VCaP (cell line): ENCODE measurements at regions not wholly inside any gene's neighbourhood (a gene's known extent, or its start where the extent isn't known, plus 50 kb on each side); places are given as distances from the start of the nearest gene placed in this dataset.

Experiments
- H3K27ac ChIP-seq: fragments of 450-650 bp; 2 replicates; pipeline ENCODE4 v1.5.1; 2017
- TF ChIP-seq, protein P1 (sequence below): fragments of 450-650 bp; conservative IDR thresholded peaks from 2 replicates; pipeline ENCODE4 v1.5.1; 2017; ENCODE audit warnings: mild to moderate bottlenecking, moderate library complexity

DNA sequence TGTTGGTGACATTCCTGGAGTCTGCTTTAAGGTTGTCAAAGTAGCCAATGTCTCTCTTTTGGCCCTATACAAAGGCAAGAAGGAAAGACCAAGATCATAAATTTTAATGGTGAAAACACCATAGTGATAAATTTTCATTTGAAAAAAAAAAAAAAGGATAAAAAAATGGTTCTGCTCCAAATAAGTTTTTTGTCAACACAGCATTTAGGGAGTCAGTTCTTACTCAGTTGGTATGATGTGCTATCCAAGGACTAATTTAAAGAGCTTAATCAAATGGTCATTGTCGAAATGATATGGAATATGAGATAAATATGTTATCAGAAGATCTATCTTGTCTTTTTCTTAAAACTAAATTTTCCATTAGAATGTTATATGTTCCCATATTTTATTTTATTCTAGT is 83.9 kb downstream of the PCDH18 start:
- H3K27ac ChIP-seq = no peak overlapping the region
- TF ChIP-seq, protein P1, sequence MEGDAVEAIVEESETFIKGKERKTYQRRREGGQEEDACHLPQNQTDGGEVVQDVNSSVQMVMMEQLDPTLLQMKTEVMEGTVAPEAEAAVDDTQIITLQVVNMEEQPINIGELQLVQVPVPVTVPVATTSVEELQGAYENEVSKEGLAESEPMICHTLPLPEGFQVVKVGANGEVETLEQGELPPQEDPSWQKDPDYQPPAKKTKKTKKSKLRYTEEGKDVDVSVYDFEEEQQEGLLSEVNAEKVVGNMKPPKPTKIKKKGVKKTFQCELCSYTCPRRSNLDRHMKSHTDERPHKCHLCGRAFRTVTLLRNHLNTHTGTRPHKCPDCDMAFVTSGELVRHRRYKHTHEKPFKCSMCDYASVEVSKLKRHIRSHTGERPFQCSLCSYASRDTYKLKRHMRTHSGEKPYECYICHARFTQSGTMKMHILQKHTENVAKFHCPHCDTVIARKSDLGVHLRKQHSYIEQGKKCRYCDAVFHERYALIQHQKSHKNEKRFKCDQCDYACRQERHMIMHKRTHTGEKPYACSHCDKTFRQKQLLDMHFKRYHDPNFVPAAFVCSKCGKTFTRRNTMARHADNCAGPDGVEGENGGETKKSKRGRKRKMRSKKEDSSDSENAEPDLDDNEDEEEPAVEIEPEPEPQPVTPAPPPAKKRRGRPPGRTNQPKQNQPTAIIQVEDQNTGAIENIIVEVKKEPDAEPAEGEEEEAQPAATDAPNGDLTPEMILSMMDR = no peak

DNA sequence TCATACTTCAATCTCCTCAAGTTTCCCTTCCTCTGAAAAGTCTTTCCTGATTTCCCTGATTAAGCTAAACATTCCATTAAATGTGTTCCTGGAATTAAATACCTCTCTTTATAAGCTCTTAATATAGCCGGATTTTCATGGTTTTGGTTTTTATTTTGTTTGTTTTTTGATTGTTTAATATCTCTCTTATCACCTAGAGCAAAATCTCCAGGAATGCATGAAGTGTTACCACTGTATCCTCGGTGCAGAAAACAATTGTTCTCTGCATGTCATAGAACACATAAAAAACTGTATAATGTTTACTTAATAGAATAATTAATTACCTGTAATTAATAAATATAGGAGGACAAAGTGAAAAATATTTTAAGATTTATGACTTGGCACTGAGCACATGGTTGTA is 86.2 kb downstream of the PCDH18 start:
- TF ChIP-seq, protein P1 = no peak
- no peak overlapping the region for H3K27ac ChIP-seq

DNA sequence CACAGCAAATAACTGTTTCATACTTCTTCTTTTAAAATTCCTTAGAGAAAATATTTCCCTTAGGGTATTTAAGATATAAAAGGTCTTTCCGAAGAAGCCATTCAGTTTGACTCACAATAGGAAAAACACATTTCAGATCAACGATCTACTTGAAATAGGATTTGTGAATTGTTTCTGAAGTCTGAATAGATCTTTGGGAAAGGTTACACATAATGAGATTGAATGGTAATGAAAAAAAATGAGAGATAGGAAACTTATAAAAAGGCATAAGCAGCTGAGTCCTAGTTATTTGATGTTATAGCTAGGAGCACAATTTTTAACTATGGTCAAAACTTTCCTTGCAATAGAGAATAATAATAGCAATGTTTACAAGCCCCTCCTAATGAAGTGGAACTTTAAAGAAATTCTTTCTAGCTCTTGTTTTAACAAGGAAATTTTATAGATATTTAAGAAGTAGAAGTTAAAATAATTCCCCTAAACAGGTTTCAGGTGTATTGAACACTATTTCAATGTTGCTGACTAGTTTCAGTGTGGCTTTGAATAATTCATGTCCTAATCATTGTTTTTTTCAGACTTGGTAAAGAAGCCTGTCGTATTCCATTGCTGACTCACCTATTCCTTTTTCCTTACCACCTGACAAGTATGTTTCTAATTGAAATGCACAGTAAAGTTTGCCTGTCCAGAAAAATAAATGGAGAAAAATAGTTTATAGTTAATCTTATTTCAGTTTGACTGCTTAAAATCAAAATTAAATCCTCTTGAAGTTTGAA is 89.1 kb downstream of the PCDH18 start:
- TF ChIP-seq, protein P1 = no peak
- no peak overlapping the region for H3K27ac ChIP-seq

DNA sequence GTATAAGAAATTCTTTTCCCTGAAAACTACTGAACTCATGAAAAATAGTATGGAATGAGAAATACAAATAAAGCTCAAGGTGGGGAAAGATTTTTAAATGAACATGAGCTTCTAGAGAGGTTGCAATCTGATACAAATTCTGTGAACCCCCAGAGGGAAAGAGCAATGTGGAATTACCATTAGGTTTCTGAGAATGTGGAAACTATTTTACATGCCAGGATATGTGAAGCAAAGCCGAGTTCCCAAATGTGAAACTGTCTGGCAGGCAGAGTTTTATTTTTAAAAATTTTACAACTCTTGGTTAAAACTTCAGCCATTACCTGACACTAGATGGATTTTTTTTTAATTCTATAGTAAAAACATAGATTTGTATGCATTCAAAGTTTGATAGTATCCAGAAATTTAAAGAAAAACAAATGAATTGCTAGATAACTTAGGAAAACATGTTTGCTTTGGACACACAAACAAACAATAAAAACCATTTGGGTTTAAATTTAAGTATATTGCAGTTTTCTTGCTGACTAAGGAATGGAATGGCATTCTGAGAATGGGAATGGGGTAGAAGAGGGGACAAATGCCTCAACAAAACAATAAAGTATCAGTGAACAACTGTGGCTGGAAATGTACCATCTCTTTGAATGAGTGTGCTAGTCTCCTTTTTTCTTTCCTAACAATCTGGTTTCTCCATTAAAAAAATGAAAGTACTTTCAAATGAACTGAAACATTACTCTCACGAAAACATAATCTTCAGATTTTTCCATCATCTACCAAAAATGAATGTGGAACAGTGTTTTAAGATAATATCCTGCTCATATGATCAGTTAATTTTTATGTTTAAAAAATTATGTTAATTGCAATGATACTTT is 99.6 kb downstream of the PCDH18 start:
- no peak overlapping the region for H3K27ac ChIP-seq
- TF ChIP-seq, protein P1 = no peak

DNA sequence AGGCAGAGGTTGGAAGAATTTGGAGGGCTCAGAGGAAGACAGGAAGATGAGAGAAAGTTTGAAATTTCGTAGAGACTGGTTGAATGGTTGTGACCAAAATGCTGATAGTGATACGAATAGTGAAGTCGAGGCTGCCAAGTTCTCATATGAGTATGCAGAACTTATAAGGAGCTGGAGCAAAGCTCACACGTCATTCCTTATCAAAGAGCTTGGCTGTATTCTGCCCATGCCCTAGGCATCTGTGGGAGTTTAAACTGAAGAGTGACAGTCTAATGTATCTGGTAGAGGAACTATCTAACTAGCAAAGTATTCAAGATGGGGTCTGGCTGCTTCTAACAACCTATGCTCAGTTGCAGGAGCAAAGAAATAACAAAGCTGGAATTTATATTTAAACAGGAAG is 102.1 kb downstream of the PCDH18 start:
- H3K27ac ChIP-seq = no peak overlapping the region
- TF ChIP-seq, protein P1 = no peak

DNA sequence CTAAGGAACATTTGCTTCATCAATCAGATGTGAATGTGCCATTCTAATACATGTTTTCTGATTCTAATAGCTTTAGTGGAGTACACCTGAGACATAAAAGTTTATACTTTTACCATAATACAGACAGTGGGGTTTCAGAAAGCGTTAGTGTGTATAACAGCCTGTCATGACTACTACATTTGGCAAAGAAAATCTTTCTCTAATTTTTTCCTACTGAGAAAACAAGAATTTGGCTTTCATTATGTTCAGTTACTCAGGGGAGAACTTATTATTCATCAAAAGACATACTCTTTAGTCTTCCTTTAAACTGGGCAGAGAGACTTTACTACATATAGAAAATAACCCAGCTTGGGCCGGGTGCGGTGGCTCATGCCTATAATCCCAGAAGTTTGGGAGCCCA is 104.9 kb downstream of the PCDH18 start:
- no peak overlapping the region for H3K27ac ChIP-seq
- TF ChIP-seq, protein P1 = no peak

DNA sequence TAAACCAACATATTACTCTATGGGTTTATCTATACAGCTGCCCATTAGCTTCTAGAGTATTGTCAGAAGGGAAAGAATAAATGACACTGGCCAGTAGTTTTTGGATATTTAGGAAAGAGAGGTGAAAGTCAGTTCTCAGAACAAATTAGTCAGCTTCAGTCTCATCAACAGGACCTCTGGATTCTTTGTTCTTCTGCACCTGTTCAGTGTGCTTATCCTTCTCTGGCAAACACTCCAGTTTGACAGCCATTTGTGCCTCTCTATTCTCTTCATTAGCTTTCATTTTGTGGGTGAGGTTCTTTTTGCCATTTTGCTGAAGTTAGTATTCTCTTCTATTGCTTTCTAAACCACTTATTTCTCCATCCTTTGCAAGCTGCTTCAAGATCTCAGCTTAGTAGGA is 107.0 kb downstream of the PCDH18 start:
- TF ChIP-seq, protein P1 = no peak
- no peak overlapping the region for H3K27ac ChIP-seq
